AG04449 (cell line): ENCODE measurements at regions not wholly inside any gene's neighbourhood (a gene's known extent, or its start where the extent isn't known, plus 50 kb on each side); places are given as distances from the start of the nearest gene placed in this dataset.

Source experiments
- CTCF ChIA-PET: fragments of 350-600 bp; formaldehyde crosslinking; extraction: SDS; loops from one replicate; lab custom pipeline; 2021; ENCODE audit warnings: antibody characterized with exemption; lab: Yijun Ruan, JAX
- POLR2A ChIA-PET: fragments of 400-600, 350-600 bp; formaldehyde crosslinking; extraction: SDS; loops from one replicate; lab custom pipeline; 2020; ENCODE audit warnings: antibody characterized with exemption, inconsistent platforms; lab: Yijun Ruan, JAX
- DNase-seq: peaks from one replicate; pipeline ENCODE4 v3.0.0-alpha.2; 2010; ENCODE audit warnings: low read depth, low spot score
- H3K4me3 ChIP-seq: 2 replicates; pipeline ENCODE4 v1.5.1; 2011; ENCODE audit warnings: low read depth, mild to moderate bottlenecking, control low read depth, low read length
- TF ChIP-seq, protein P1 (sequence below): IDR thresholded peaks from one replicate; pipeline ENCODE4 v1.5.1; 2011; ENCODE audit warnings: mild to moderate bottlenecking, moderate library complexity, low read length, control low read depth, inconsistent platforms; ENCODE audit not compliant: insufficient read depth; ENCODE audit errors: missing control alignments

DNA sequence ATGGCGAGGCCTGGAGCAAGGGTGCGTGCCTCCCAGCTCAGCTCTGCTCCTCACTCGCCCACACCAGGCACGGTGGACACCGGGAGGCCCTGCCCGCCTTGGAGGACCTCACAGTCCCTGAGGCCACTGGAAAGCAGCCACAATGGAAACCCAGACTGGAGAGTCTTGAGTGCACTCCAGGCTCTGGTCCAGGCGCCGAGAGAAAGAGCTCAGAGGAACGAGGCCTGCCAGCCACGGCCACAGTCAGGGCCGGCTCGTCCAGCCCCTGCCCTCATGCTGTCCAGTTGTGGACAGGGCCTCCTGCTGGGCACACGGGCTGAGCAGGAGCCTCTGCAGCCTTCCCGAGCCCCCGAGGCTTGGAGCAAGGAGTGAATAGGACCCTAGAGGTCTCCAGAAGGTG is 53.3 kb upstream of the GRPEL1 start:
- ChIA-PET POLR2A (no interaction called here), CTCF (no interaction called here)
- TF ChIP-seq, protein P1, sequence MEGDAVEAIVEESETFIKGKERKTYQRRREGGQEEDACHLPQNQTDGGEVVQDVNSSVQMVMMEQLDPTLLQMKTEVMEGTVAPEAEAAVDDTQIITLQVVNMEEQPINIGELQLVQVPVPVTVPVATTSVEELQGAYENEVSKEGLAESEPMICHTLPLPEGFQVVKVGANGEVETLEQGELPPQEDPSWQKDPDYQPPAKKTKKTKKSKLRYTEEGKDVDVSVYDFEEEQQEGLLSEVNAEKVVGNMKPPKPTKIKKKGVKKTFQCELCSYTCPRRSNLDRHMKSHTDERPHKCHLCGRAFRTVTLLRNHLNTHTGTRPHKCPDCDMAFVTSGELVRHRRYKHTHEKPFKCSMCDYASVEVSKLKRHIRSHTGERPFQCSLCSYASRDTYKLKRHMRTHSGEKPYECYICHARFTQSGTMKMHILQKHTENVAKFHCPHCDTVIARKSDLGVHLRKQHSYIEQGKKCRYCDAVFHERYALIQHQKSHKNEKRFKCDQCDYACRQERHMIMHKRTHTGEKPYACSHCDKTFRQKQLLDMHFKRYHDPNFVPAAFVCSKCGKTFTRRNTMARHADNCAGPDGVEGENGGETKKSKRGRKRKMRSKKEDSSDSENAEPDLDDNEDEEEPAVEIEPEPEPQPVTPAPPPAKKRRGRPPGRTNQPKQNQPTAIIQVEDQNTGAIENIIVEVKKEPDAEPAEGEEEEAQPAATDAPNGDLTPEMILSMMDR, result no peak
- no peak overlapping the region for H3K4me3 ChIP-seq
- no peak for DNase-seq

DNA sequence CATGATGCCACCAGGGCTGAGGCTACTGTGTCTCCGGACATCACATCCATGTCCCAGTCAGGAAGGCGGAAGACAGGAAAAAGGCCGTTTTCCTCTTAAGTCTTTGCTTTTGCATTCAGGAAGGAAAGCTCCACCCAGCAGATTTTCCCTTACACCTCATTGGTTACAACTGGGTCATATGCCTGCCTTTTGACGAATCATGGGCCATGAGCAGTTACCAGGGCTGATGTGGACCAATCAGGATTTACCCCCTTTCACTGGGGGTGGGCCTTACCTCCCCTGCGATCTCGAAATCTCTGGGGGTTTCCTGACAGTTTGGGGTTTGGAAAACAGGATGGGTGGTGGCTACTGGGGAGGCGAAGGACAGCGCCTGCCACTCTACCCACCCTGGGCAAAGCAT is 52.5 kb upstream of the GRPEL1 start:
- ChIA-PET POLR2A (no interaction called here), CTCF (no interaction called here)
- TF ChIP-seq, protein P1, result no peak
- DNase-seq, result no peak
- no peak overlapping the region for H3K4me3 ChIP-seq

DNA sequence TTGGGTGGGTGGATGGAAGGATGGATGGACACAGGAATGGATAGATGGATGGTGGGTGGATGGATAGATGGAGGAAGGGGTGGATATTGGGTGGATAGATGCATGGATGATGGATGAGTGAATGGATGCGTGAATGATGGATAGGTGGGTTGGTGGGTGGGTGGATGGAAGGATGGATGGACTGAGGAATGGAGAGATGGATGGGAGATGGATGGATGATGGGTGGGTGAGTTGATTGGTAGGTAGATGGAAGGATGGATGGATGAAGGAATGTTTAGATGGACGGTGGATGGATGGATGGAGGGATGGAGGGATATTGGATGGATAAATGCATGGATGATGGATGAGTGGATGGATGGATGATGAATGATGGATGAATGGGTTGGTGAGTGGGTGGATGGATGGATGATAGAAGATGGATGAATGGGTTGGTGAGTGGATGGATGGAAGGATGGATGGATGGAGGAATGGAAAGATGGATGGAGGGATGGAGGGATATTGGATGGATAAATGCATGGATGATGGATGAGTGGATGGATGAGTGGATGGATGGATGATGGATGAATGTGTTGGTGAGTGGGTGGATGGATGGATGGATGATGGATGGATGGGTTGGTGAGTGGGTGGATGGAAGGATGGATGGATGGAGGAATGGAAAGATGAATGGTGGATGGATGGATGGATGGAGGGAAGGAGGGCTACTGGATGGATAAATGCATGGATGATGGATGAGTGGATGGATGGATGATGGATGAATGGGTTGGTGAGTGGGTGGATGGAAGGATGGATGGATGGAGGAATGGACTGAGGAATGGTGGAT is 50.4 kb upstream of the GRPEL1 start:
- no peak overlapping the region for H3K4me3 ChIP-seq
- TF ChIP-seq, protein P1, result no peak
- DNase-seq, result no peak
- POLR2A ChIA-PET, result interaction anchor here (0.5 kb wide), 1 partner anchor 29 kb away, joined by 3 read pairs; no protein-coding TSS in a partner anchor
- CTCF ChIA-PET, result no interaction called here
